ENCODE measurements at regions not wholly inside any gene's neighbourhood (a gene's known extent, or its start where the extent isn't known, plus 50 kb on each side); places are given as distances from the start of the nearest gene placed in this dataset.

- TF ChIP-seq EZH2 (IDR thresholded peaks at IDR 0.05; ENCODE audit: insufficient read depth, poor library complexity, severe bottlenecking) (no peak), EZH2phosphoT487 (IDR thresholded peaks at IDR 0.05; ENCODE audit: insufficient read depth, low read depth) (no peak)
These were observed 263.9 kb upstream of the TRPC7 start for GRCh38 chr5:136629125-136629792.
